22Rv1 (cell line): ENCODE measurements at regions not wholly inside any gene's neighbourhood (a gene's known extent, or its start where the extent isn't known, plus 50 kb on each side); places are given as distances from the start of the nearest gene placed in this dataset.

Source experiments
- H3K27ac ChIP-seq: fragments of 450-650 bp; 2 replicates; pipeline ENCODE4 v1.5.1; 2017
- ZFX ChIP-seq: fragments of 450-650 bp; IDR thresholded peaks from 2 replicates; pipeline ENCODE4 v1.6.1; 2017; ENCODE audit warnings: antibody characterized with exemption, borderline replicate concordance
- TF ChIP-seq, protein P1 (sequence below): fragments of 450-650 bp; IDR thresholded peaks from 2 replicates; pipeline ENCODE4 v1.5.1; 2017; ENCODE audit warnings: mild to moderate bottlenecking

DNA sequence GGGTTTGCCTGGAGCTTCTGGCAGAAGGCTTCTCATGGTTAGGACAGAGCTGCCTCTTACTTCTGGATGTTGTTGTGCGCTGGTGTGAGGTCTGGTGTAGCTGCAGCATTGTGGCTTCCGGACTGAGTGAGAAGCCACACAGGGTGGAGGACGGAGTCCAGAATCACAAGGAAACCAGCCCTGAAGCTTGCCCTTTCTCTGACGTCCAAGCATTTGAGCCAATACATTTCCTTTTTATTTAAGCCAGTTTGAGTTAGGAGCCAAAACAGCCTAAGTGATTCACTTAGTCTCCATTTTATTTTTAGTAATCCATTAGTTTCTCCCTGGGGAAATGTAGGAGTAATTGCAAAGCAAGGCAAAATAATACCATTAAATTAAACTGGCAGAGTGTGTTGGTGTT lies 402.4 kb upstream of the RGS6 start:
- no peak for TF ChIP-seq ZFX
- TF ChIP-seq, protein P1, sequence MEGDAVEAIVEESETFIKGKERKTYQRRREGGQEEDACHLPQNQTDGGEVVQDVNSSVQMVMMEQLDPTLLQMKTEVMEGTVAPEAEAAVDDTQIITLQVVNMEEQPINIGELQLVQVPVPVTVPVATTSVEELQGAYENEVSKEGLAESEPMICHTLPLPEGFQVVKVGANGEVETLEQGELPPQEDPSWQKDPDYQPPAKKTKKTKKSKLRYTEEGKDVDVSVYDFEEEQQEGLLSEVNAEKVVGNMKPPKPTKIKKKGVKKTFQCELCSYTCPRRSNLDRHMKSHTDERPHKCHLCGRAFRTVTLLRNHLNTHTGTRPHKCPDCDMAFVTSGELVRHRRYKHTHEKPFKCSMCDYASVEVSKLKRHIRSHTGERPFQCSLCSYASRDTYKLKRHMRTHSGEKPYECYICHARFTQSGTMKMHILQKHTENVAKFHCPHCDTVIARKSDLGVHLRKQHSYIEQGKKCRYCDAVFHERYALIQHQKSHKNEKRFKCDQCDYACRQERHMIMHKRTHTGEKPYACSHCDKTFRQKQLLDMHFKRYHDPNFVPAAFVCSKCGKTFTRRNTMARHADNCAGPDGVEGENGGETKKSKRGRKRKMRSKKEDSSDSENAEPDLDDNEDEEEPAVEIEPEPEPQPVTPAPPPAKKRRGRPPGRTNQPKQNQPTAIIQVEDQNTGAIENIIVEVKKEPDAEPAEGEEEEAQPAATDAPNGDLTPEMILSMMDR, result no peak
- H3K27ac ChIP-seq, result no peak overlapping the region

DNA sequence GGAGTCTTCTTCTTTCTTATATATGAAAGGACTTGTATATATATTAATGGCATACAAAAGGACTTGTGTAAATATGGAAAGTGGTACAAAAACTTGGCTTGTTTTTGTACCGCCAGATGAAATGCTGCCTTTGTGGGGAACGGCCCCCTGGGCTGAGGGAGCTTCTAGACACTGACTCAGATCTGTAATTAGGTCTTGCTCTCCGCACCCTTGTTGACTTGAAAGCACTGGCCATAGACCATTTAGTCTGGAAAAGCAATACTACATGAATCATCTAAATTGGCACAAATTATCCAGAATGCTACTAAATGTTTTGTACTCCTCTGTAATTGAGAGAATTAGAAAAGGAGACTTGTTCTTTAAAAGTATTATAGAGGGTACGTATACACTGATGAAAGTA lies 399.9 kb upstream of the RGS6 start:
- H3K27ac ChIP-seq, result no peak overlapping the region
- TF ChIP-seq ZFX, result no peak
- TF ChIP-seq, protein P1, result no peak

- no peak overlapping the region for H3K27ac ChIP-seq
- no peak for TF ChIP-seq ZFX
- TF ChIP-seq, protein P1, result no peak
Observed at GRCh38 chr14:71532790-71533189, 399.4 kb upstream of the RGS6 start.

GRCh38 chr14:71533390-71533789 lies 398.8 kb upstream of the RGS6 start:
- TF ChIP-seq, protein P1, result no peak
- no peak for TF ChIP-seq ZFX
- H3K27ac ChIP-seq, result no peak overlapping the region

DNA sequence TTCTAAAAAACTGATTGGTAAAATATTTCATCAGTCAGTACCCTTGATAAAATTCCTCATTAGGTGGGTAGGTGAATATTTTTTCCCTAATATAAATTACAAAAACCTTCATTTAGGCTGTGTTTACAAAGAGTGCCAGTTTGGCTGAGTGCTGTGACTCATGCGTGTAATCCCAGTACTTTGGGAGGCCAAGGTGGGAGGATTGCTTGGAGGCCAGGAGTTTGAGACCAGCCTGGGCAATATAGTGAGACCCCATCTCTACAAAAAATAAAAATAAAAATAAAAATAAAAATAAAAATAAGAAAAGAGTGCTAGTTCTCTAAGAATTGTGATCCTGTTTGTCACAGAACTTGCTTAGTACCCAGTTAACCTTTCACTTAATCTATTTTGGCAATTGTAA lies 398.4 kb upstream of the RGS6 start:
- H3K27ac ChIP-seq, result no peak overlapping the region
- TF ChIP-seq, protein P1, result no peak
- no peak for TF ChIP-seq ZFX

DNA sequence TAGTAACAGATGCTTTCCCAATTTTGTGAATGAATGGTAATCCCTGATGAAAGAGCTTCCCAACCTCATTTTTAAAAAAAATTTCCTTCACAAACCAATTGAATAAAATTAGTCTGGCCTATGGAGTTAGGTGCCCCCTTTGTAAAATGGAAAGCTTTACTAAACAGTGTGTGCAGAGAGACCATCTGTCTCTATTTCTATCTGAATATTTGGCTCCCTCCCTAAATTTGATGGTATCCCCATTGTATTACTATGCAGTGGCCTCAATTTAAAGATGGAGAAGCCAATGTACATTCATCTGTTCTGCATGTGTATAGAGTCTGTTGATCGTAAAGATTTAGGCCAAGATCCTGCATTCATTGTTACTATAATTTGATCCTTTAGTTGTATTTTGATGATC lies 397.7 kb upstream of the RGS6 start:
- no peak overlapping the region for H3K27ac ChIP-seq
- TF ChIP-seq, protein P1, result no peak
- no peak for TF ChIP-seq ZFX

GRCh38 chr14:71536015-71536740 lies 396.1 kb upstream of the RGS6 start:
- TF ChIP-seq, protein P1, result no peak
- no peak overlapping the region for H3K27ac ChIP-seq
